ENCODE measurements at regions not wholly inside any gene's neighbourhood (a gene's known extent, or its start where the extent isn't known, plus 50 kb on each side); places are given as distances from the start of the nearest gene placed in this dataset.

- DNase-seq (ENCODE audit: low read depth) = no peak
- TF ChIP-seq CTCF (IDR thresholded peaks at IDR 0.05; ENCODE audit: low read length, missing control alignments) = no peak
These were observed 256.1 kb downstream of the TMEM38B start for GRCh38 chr9:105950448-105950847.

GRCh38 chr9:105950894-105951293, 256.6 kb downstream of the TMEM38B start:
- no peak for DNase-seq (ENCODE audit: low read depth)
- no peak for TF ChIP-seq CTCF (IDR thresholded peaks at IDR 0.05; ENCODE audit: low read length, missing control alignments)
- no peak overlapping the region for H3K4me3 ChIP-seq (replicated peaks; ENCODE audit: low read depth, low read length)

More at GRCh38 chr9:105950448-105950847, 256.1 kb downstream of the TMEM38B start:
- H3K4me3 ChIP-seq (replicated peaks; ENCODE audit: low read depth, low read length) = no peak overlapping the region

- DNase-seq (ENCODE audit: low read depth) = no peak
- TF ChIP-seq CTCF (IDR thresholded peaks at IDR 0.05; ENCODE audit: low read length, missing control alignments) = no peak
- H3K4me3 ChIP-seq (replicated peaks; ENCODE audit: low read depth, low read length) = no peak overlapping the region
These were observed 260.2 kb downstream of the TMEM38B start for GRCh38 chr9:105954517-105954916.

- no peak for DNase-seq (ENCODE audit: low read depth)
- H3K4me3 ChIP-seq (replicated peaks; ENCODE audit: low read depth, low read length) = no peak overlapping the region
- no peak for TF ChIP-seq CTCF (IDR thresholded peaks at IDR 0.05; ENCODE audit: low read length, missing control alignments)
These were observed 263.5 kb downstream of the TMEM38B start for GRCh38 chr9:105957830-105958229.

- no peak for DNase-seq (ENCODE audit: low read depth)
- no peak overlapping the region for H3K4me3 ChIP-seq (replicated peaks; ENCODE audit: low read depth, low read length)
- no peak for TF ChIP-seq CTCF (IDR thresholded peaks at IDR 0.05; ENCODE audit: low read length, missing control alignments)
These were observed 264.2 kb downstream of the TMEM38B start for GRCh38 chr9:105958587-105958986.

- DNase-seq (ENCODE audit: low read depth) = no peak
- TF ChIP-seq CTCF (IDR thresholded peaks at IDR 0.05; ENCODE audit: low read length, missing control alignments) = no peak
- H3K4me3 ChIP-seq (replicated peaks; ENCODE audit: low read depth, low read length) = no peak overlapping the region
These were observed 265.2 kb downstream of the TMEM38B start for GRCh38 chr9:105959531-105959930.

GRCh38 chr9:105963343-105964099, 269.2 kb downstream of the TMEM38B start:
- TF ChIP-seq CTCF (IDR thresholded peaks at IDR 0.05; ENCODE audit: low read length, missing control alignments) = no peak
- no peak for DNase-seq (ENCODE audit: low read depth)
- H3K4me3 ChIP-seq (replicated peaks; ENCODE audit: low read depth, low read length) = no peak overlapping the region

All from fibroblast of pulmonary artery (primary cell).